Mesodermal cell (in vitro differentiated cells): ENCODE measurements at regions not wholly inside any gene's neighbourhood (a gene's known extent, or its start where the extent isn't known, plus 50 kb on each side); places are given as distances from the start of the nearest gene placed in this dataset.

Experiments used
- H3K27ac ChIP-seq: 2 replicates; pipeline ENCODE4 v1.7.0; 2013; ENCODE audit warnings: mild to moderate bottlenecking, low read depth, low read length, moderate library complexity; ENCODE audit not compliant: severe bottlenecking
- H3K36me3 ChIP-seq: 2 replicates; pipeline ENCODE4 v1.7.1; 2013; ENCODE audit warnings: mild to moderate bottlenecking, low read length, moderate library complexity; ENCODE audit not compliant: control insufficient read depth, insufficient read depth
- H3K4me1 ChIP-seq: one replicate; pipeline ENCODE4 v1.7.1; 2013; ENCODE audit warnings: mild to moderate bottlenecking, low read length; ENCODE audit not compliant: insufficient read depth, control insufficient read depth, poor library complexity, severe bottlenecking
- H3K4me3 ChIP-seq: 2 replicates; pipeline ENCODE4 v1.7.0; 2013; ENCODE audit warnings: low read length, control low read depth, mild to moderate bottlenecking; ENCODE audit not compliant: insufficient read depth, poor library complexity, severe bottlenecking; ENCODE audit errors: extremely low read depth
- H3K9me3 ChIP-seq: 2 replicates; pipeline ENCODE4 v1.7.1; 2013; ENCODE audit warnings: mild to moderate bottlenecking, low read length, moderate library complexity; ENCODE audit not compliant: control insufficient read depth
- WGBS, 2 experiments: methylation state at CpG; one replicate each; pipeline ENCODE4 v1.1.5; 2013; ENCODE audit warnings: missing lambda C conversion rate in 2 of 2; ENCODE audit not compliant: insufficient coverage in 2 of 2; 5-methylcytosine and 5-hydroxymethylcytosine counted together

DNA sequence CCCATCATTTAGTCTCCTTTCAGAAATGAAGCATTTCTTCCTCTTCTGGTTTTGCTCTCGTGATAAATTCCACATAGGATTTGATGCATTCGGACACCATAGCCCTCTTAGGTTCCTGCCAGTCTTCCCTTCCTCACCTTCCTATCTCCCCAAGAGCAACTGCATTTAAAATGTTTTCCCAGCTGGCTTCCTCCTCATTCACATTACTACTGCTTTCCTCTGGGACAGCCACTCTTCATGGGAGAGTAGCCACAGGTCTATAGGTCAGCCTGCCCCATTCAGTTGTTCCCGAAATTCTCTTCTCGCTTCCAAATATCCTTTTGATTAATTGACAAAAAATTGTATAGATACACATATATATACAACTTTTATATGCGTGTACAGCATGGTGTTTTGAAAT, 214.2 kb upstream of the PDE10A start:
- Histone ChIP-seq H3K4me1 (no peaks in the 10 kb centered on the region), H3K4me3 (no peak overlapping the region), H3K36me3 (no peaks in the 10 kb centered on the region), H3K9me3 (peaks cover 3% of the 10 kb centered on the region), H3K27ac (no peak overlapping the region)
- WGBS, 2 experiments, result 83 to 95% methylated on average over 2 of the region's 5 CpGs

DNA sequence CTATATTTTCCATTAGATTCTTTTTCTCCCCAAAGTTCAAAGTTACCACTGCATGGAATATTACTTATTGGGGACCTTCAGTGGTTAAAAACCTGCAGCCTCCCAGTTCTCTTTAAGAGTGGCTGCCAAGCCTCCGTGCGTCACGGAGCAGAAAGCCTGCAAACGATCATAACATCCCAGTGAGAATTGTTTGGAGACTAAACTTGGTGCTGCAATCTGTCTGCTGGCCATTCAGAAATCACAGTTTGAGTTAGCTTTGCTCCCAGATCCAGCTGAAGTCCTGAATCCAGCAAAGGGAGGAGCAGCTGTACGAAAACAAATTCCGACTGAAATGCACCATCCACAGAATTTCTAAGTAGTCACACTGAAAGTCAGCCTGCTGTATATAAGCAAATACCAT, 213.5 kb upstream of the PDE10A start:
- H3K9me3 ChIP-seq, result peaks cover 3% of the 10 kb centered on the region
- no peaks in the 10 kb centered on the region for H3K4me1 ChIP-seq
- H3K36me3 ChIP-seq, result no peaks in the 10 kb centered on the region
- H3K4me3 ChIP-seq, result no peak overlapping the region
- no peak overlapping the region for H3K27ac ChIP-seq
- 86 to 91% methylated on average over 5 to 6 of the region's 6 CpGs for WGBS, 2 experiments

DNA sequence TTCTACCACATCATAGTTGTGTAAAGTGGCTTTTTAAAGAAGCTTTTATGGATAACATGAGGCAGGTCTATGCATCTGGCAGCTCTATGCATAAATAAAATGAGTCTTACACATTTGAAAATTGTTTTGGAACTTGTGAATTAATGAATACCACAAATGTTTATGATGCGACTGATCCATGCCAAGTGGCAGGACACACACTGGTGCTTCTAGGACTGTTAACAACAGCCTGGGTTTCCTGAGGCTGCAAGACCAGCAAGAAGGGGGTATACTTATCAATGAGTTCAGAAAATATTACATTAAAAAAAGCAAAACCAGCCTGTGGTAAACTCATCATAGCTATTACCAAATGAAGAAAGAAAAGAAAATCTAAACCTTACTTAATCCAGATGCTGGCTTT, 212.9 kb upstream of the PDE10A start:
- Histone ChIP-seq H3K4me3 (no peak overlapping the region), H3K4me1 (no peaks in the 10 kb centered on the region), H3K36me3 (no peaks in the 10 kb centered on the region), H3K27ac (no peak overlapping the region), H3K9me3 (peaks cover 3% of the 10 kb centered on the region)
- 100% methylated on average over 1 of the region's 1 CpG for WGBS, 2 experiments

DNA sequence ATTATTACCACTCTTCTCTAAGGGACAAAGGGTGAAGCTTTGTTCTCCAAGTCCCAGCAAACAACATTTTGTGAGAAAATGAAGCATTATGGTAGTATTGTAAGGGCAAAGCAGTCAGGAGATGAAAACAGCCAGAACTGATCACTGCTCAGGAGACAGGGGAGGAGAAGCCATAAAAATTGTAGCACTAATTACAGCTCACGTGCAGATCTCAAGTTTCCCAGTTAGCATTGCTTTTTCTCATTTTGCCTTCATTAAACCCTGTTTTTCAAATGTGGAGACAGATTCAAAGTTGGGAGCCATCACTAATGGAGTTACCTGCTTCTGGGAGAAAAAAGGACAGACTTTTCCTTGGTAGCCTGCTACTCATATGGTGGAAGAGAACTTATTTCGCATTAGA, 210.9 kb upstream of the PDE10A start:
- peaks cover 3% of the 10 kb centered on the region for H3K9me3 ChIP-seq
- WGBS, 2 experiments, result 93 to 94% methylated on average over 1 to 2 of the region's 2 CpGs
- no peak overlapping the region for H3K4me3 ChIP-seq
- no peaks in the 10 kb centered on the region for H3K36me3 ChIP-seq
- no peaks in the 10 kb centered on the region for H3K4me1 ChIP-seq
- no peak overlapping the region for H3K27ac ChIP-seq

DNA sequence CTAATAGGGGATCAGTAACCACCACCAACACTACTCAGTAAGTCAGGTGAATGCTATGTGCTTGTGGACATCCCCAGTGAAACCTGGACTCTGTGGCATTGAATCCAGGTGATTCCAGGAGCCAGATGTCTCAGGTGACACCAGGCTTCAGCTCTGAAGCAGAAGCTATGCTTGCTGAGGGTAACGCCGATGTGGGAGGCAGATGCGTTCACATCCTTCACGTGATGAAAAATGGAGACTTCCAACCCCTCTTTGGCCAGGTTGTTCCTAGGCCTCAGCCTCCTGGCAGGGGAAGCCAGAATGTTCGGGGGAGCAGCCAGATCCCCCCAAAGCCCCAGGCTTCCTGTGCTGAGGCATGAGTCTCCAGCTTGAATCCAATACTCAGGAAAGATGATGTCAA, 209.8 kb upstream of the PDE10A start:
- no peak overlapping the region for H3K27ac ChIP-seq
- 92 to 94% methylated on average over 5 of the region's 5 CpGs for WGBS, 2 experiments
- no peaks in the 10 kb centered on the region for H3K36me3 ChIP-seq
- H3K4me3 ChIP-seq, result no peak overlapping the region
- H3K4me1 ChIP-seq, result no peaks in the 10 kb centered on the region
- peaks cover 3% of the 10 kb centered on the region for H3K9me3 ChIP-seq

DNA sequence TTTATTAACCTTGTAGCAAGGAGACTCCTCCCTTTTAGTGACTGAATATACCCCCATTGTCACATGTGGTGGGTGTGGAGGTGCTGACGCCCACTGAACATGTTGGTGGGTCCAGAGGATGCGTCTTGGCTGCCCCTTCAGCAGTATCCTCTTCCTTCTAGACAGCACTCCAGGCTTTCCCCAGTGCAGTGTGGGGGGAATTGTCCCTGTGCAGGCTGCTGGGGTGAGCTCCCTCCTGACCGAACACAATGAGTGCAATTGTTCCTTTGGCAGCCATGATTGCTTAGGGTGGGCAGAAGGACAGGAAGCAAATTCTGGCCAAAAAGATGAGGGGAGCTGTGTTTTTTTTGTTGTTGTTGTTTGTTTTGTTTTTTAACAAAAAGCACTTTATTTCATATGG, 209.3 kb upstream of the PDE10A start:
- Histone ChIP-seq H3K36me3 (no peaks in the 10 kb centered on the region), H3K4me1 (no peaks in the 10 kb centered on the region), H3K9me3 (peaks cover 3% of the 10 kb centered on the region), H3K4me3 (no peak overlapping the region), H3K27ac (no peak overlapping the region)
- WGBS, 2 experiments, result no CpG with 5 or more reads among the region's 3 CpGs

DNA sequence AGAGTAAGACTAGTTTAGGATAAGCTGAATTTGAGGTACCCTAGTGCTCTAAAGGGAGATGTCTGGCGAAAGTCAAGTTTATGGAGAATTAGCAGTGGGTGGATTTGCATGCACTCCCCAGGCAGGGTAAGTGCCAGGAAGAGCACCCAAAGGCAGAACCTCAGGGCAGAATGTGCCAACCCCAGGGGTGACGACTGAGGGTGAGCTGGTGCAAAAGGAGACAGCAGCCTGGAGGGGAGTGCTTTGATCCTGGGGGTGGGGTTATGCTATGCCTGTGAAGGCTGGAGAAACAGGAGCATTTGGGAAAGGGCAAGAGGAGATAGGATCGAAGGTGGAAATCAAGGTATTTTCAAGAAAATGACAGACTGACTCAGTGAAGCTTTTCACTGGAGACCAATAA, 208.5 kb upstream of the PDE10A start:
- Histone ChIP-seq H3K4me1 (no peaks in the 10 kb centered on the region), H3K4me3 (no peak overlapping the region), H3K27ac (no peak overlapping the region), H3K36me3 (no peaks in the 10 kb centered on the region), H3K9me3 (peaks cover 3% of the 10 kb centered on the region)
- WGBS, 2 experiments, result 93 to 96% methylated on average over 3 of the region's 3 CpGs

DNA sequence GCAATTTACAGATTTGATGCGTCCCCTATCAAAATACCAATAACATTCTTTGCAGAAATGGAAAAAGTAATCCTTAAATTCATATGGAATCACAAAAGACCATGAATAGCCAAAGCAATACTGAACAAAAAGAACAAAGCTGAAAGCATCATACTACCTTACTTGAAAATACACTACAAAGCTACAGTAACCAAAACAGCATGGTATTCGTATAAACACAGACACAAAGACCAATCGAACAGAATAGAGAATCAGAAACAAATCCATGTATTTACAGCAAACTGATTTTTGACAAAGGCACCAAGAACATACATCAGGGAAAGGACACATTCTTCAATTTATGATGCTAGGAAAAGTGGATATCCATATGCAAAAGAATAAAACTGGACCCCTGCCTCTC, 206.5 kb upstream of the PDE10A start:
- H3K36me3 ChIP-seq, result no peaks in the 10 kb centered on the region
- no peak overlapping the region for H3K4me3 ChIP-seq
- 88 to 100% methylated on average over 1 to 2 of the region's 3 CpGs for WGBS, 2 experiments
- H3K9me3 ChIP-seq, result peaks cover 3% of the 10 kb centered on the region
- H3K27ac ChIP-seq, result no peak overlapping the region
- no peaks in the 10 kb centered on the region for H3K4me1 ChIP-seq

DNA sequence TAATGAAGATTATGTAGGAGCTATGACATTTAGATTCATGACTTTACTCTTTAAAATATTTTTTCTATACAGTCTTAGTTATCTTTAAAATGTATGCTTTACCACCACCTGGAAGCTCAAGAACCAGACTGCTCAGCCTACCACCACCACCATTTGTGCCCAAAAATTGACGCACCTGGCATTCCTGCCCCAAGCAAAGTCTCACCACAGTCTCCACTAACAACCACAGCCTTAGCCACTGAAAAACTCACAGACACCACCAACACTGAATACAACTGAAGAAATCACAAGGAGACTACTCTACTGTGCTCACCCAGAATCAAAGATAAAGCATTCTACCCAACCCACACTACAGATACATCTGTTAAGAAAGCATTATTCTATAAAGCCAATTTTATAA, 201.9 kb upstream of the PDE10A start:
- H3K4me3 ChIP-seq, result no peak overlapping the region
- H3K4me1 ChIP-seq, result no peaks in the 10 kb centered on the region
- H3K36me3 ChIP-seq, result no peaks in the 10 kb centered on the region
- peaks cover 3% of the 10 kb centered on the region for H3K9me3 ChIP-seq
- 40% methylated on average over 1 of the region's 1 CpG; no CpG with 5 or more reads in 1 of the 2 experiments for WGBS, 2 experiments
- H3K27ac ChIP-seq, result no peak overlapping the region

DNA sequence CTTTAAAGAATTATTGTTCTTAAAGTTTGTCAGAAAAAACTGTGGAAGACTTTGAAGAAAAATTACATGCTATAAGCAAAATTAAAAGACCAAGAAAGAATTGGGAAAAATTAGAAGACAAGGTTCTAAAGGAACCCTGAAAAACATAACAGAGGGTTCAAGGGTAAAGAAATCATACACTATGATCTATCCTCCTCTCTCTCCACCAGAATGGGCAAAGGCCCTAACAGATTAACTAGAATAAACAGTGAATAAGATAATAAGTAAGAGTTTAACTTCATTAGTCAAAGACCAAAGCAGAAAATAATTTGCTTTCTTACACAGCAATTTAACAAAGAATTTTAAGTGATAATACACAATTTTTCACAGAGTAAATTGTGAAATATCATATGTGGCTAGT, 201.2 kb upstream of the PDE10A start:
- Histone ChIP-seq H3K27ac (no peak overlapping the region), H3K4me3 (no peak overlapping the region), H3K9me3 (no peaks in the 10 kb centered on the region), H3K4me1 (no peaks in the 10 kb centered on the region), H3K36me3 (no peaks in the 10 kb centered on the region)

DNA sequence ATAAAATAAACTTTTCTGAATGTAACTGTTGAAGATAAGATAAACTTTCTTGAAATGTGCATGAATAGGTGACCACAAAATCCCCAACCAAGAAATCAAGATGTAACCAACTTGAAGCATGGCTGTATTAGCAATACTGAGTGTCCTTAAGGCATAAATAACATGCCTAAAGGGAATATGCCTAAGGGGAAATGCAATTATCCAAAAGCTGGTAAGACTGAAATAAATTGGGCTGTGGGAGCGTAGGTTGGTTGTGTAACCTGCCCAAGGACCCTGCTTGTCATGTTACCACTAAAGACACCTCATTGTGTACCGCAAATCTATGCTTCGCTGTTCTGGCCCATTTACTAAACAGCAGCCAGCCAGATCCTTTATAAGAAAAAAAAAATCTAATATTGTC, 200.8 kb upstream of the PDE10A start:
- Histone ChIP-seq H3K4me3 (no peak overlapping the region), H3K27ac (no peak overlapping the region), H3K9me3 (no peaks in the 10 kb centered on the region), H3K4me1 (no peaks in the 10 kb centered on the region), H3K36me3 (no peaks in the 10 kb centered on the region)
- 100% methylated on average over 1 of the region's 3 CpGs; no CpG with 5 or more reads in 1 of the 2 experiments for WGBS, 2 experiments

DNA sequence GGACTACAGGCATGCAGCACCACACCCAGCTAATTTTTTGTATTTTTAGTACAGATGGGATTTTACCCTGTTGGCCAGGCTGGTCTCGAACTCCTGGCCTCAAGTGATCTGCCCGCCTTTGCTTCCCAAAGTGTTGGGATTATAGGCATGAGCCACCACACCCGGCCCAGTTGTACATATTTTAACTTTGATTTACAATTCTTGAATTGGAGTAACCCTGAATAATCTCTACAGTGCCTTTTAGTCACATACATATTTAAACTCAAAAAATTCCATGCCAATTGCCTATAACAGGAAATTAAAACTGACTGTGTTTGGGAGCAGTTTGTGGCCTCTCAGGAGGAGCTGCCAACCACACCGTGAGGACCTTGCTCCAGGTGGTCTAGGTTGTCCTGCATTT, 199.8 kb upstream of the PDE10A start:
- no peaks in the 10 kb centered on the region for H3K36me3 ChIP-seq
- no peaks in the 10 kb centered on the region for H3K9me3 ChIP-seq
- H3K27ac ChIP-seq, result no peak overlapping the region
- H3K4me1 ChIP-seq, result no peaks in the 10 kb centered on the region
- WGBS, 2 experiments, result 74 to 89% methylated on average over 1 to 4 of the region's 4 CpGs
- no peak overlapping the region for H3K4me3 ChIP-seq
